Uterus (tissue), 2 donors: ENCODE measurements at regions not wholly inside any gene's neighbourhood (a gene's known extent, or its start where the extent isn't known, plus 50 kb on each side); places are given as distances from the start of the nearest gene placed in this dataset.

ENCODE experiments used
- CTCF ChIP-seq, 4 experiments: fragments of 200-600 bp in 2 of 4; fragments of 450-650 bp in 2 of 4; sonication (generic) in 2 of 4; IDR thresholded peaks; one replicate each; pipeline ENCODE4 v1.5.1; 2016 to 2019; ENCODE audit warnings: antibody characterized with exemption in 4 of 4, mild to moderate bottlenecking in 2 of 4, moderate library complexity in 1 of 4
- POLR2A ChIP-seq, 2 donors: fragments of 450-650 bp; IDR thresholded peaks; one replicate each; pipeline ENCODE4 v1.6.1; 2016; ENCODE audit warnings: antibody characterized with exemption in 2 of 2, mild to moderate bottlenecking in 1 of 2, moderate library complexity in 1 of 2

- TF ChIP-seq CTCF (IDR thresholded peaks at IDR 0.05) (no peak), POLR2A (IDR thresholded peaks at IDR 0.05) (no peak)
These were observed 199.7 kb downstream of the FAT3 start for GRCh38 chr11:92424281-92424680.
